Panc1 (cell line): ENCODE measurements at regions not wholly inside any gene's neighbourhood (a gene's known extent, or its start where the extent isn't known, plus 50 kb on each side); places are given as distances from the start of the nearest gene placed in this dataset.

Experiments
- CTCF ChIP-seq: fragments of 450-650 bp; IDR thresholded peaks from 2 replicates; pipeline ENCODE4 v1.5.1; 2017; ENCODE audit warnings: mild to moderate bottlenecking
- POLR2AphosphoS5 ChIP-seq: IDR thresholded peaks from 2 replicates; pipeline ENCODE4 v1.6.1; 2012; ENCODE audit warnings: mild to moderate bottlenecking, low read depth, low read length, moderate library complexity
- REST ChIP-seq, 2 experiments: IDR thresholded peaks; 2 replicates each; pipeline ENCODE4 v1.6.1; 2011 to 2012; ENCODE audit warnings: low read depth in 2 of 2, control low read depth in 1 of 2, low read length in 1 of 2, mild to moderate bottlenecking in 1 of 2, moderate library complexity in 1 of 2; ENCODE audit not compliant: insufficient read depth in 1 of 2
- SIN3A ChIP-seq: IDR thresholded peaks from 2 replicates; pipeline ENCODE4 v1.6.1; 2012; ENCODE audit warnings: low read depth, mild to moderate bottlenecking, low read length, moderate library complexity, borderline replicate concordance; ENCODE audit not compliant: insufficient read depth
- TCF7L2 ChIP-seq: IDR thresholded peaks from 2 replicates; pipeline ENCODE4 v1.6.1; 2011; ENCODE audit warnings: mild to moderate bottlenecking, low read depth, low read length, inconsistent platforms

- TF ChIP-seq CTCF: no peak
- no peak for TF ChIP-seq REST (IDR thresholded peaks at IDR 0.05; ENCODE audit: insufficient read depth in 1 of 2, low read depth in 2 of 2, low read length in 1 of 2)
- no peak for TF ChIP-seq POLR2AphosphoS5
- no peak for TF ChIP-seq SIN3A
- TF ChIP-seq TCF7L2: no peak
These were observed 126.4 kb upstream of the GAS1 start for GRCh38 chr9:87073692-87074091.
